ENCODE measurements at regions not wholly inside any gene's neighbourhood (a gene's known extent, or its start where the extent isn't known, plus 50 kb on each side); places are given as distances from the start of the nearest gene placed in this dataset.

- ChIA-PET RAD21 (ENCODE audit: unreplicated experiment) (interaction anchor here (0.9 kb wide), 1 partner anchor 12 kb away, joined by 3 read pairs; no protein-coding TSS in a partner anchor), SMC1A (ENCODE audit: uncharacterized antibody, unreplicated experiment) (interaction anchor here (4.6 kb wide), 1 partner anchor 12 kb away, joined by 31 read pairs; no protein-coding TSS in a partner anchor), CTCF (no interaction called here), POLR2A (no interaction called here)
- no peak for DNase-seq (ENCODE audit: low read depth, low spot score)
- no peaks in the 10 kb centered on the region for H3K4me1 ChIP-seq (ENCODE audit: control insufficient read depth, insufficient read depth, low read length)
- H3K27me3 ChIP-seq (replicated peaks in 1 of 2; ENCODE audit: control insufficient read depth in 2 of 2, insufficient read depth in 2 of 2, low read length in 1 of 2): no peaks in the 10 kb centered on the region
- H3K27ac ChIP-seq (ENCODE audit: control insufficient read depth, insufficient read depth): no peak overlapping the region
- H3K9ac ChIP-seq (ENCODE audit: control insufficient read depth, insufficient read depth, low read length): no peak overlapping the region
- no peak for FAIRE-seq
- intact Hi-C loops (cut with micrococcal nuclease; ENCODE audit: unreplicated experiment): no loop called here
- H3K36me3 ChIP-seq (ENCODE audit: control insufficient read depth in 2 of 2, insufficient read depth in 2 of 2, low read length in 1 of 2): no peaks in the 10 kb centered on the region
- TF ChIP-seq MTA2 (IDR thresholded peaks at IDR 0.05; ENCODE audit: low read depth) (no peak), IKZF2 (IDR thresholded peaks at IDR 0.05) (no peak), EED (IDR thresholded peaks at IDR 0.05; ENCODE audit: low read depth) (no peak), PBX3 (IDR thresholded peaks at IDR 0.05; ENCODE audit: insufficient replicate concordance, low read depth, low read length) (no peak), CEBPB (IDR thresholded peaks at IDR 0.05; ENCODE audit: borderline replicate concordance in 1 of 2, low read depth in 2 of 2, low read length in 2 of 2) (no peak)
- in situ Hi-C loops (cut with MboI): no loop called here
- H3K4me2 ChIP-seq (ENCODE audit: control insufficient read depth, insufficient read depth): no peak overlapping the region
- no TSS peak for BruUV-seq (replicated peaks)
- no peak overlapping the region for H3K4me3 ChIP-seq
- no peak for ATAC-seq
- no peaks in the 10 kb centered on the region for H3K79me2 ChIP-seq (ENCODE audit: control insufficient read depth, insufficient read depth, low read length)
- H3K9me3 ChIP-seq (replicated peaks; ENCODE audit: control insufficient read depth, insufficient read depth, low read length): no peaks in the 10 kb centered on the region
- H4K20me1 ChIP-seq (ENCODE audit: control insufficient read depth, insufficient read depth): no peaks in the 10 kb centered on the region
- H2AFZ ChIP-seq (ENCODE audit: control insufficient read depth, low read depth, low read length): no peak overlapping the region
Measured at GRCh38 chr6:68240726-68241125, 394.4 kb upstream of the ADGRB3 start.

GRCh38 chr6:68239034-68239433 is 396.0 kb upstream of the ADGRB3 start:
- no peaks in the 10 kb centered on the region for H3K36me3 ChIP-seq (ENCODE audit: control insufficient read depth in 2 of 2, insufficient read depth in 2 of 2, low read length in 1 of 2)
- ChIA-PET CTCF (interaction anchor here (1.3 to 3.3 kb wide), 3 partner anchors 13 to 16 kb away, joined by 3 to 25 read pairs (median 3); no protein-coding TSS in a partner anchor), POLR2A (no interaction called here), SMC1A (ENCODE audit: uncharacterized antibody, unreplicated experiment) (interaction anchor here (1.7 to 4.6 kb wide), 5 partner anchors 8 to 45 kb away, joined by 3 to 31 read pairs (median 9); no protein-coding TSS in a partner anchor), RAD21 (ENCODE audit: unreplicated experiment) (interaction anchor here (1.4 to 2.5 kb wide), 5 partner anchors 9 to 75 kb away, joined by 3 to 15 read pairs (median 7); no protein-coding TSS in a partner anchor)
- no TSS peak for BruUV-seq (replicated peaks)
- H3K27me3 ChIP-seq (replicated peaks in 1 of 2; ENCODE audit: control insufficient read depth in 2 of 2, insufficient read depth in 2 of 2, low read length in 1 of 2): no peaks in the 10 kb centered on the region
- intact Hi-C loops (cut with micrococcal nuclease; ENCODE audit: unreplicated experiment): loop anchor here (5.0 kb wide), 1 partner anchor 82 kb away; no protein-coding TSS in a partner anchor
- H3K79me2 ChIP-seq (ENCODE audit: control insufficient read depth, insufficient read depth, low read length): no peaks in the 10 kb centered on the region
- no peaks in the 10 kb centered on the region for H3K9me3 ChIP-seq (replicated peaks; ENCODE audit: control insufficient read depth, insufficient read depth, low read length)
- in situ Hi-C loops (cut with MboI): no loop called here
- H3K4me3 ChIP-seq: no peak overlapping the region
- WGBS (ENCODE audit: insufficient coverage, insufficient replicate concordance, low lambda C conversion rate, missing lambda C conversion rate): 12% methylated on average over 2 of the region's 2 CpGs
- H3K4me2 ChIP-seq (ENCODE audit: control insufficient read depth, insufficient read depth): no peak overlapping the region
- H3K9ac ChIP-seq (ENCODE audit: control insufficient read depth, insufficient read depth, low read length): no peak overlapping the region
- H2AFZ ChIP-seq (ENCODE audit: control insufficient read depth, low read depth, low read length): no peak overlapping the region
- no peak overlapping the region for H3K27ac ChIP-seq (ENCODE audit: control insufficient read depth, insufficient read depth)
- ATAC-seq (peak; percentile 37; the same call in 2 of the 3 replicates), DNase-seq (ENCODE audit: low read depth, low spot score) (no peak), FAIRE-seq (no peak)
- no peaks in the 10 kb centered on the region for H3K4me1 ChIP-seq (ENCODE audit: control insufficient read depth, insufficient read depth, low read length)
- H4K20me1 ChIP-seq (ENCODE audit: control insufficient read depth, insufficient read depth): no peaks in the 10 kb centered on the region
- TF ChIP-seq CBFB (IDR thresholded peaks at IDR 0.05; ENCODE audit: low read depth) (no peak), ZNF24 (IDR thresholded peaks at IDR 0.05) (no peak), HDAC6 (IDR thresholded peaks at IDR 0.05; ENCODE audit: unreplicated experiment) (no peak), ZNF687 (IDR thresholded peaks at IDR 0.05) (no peak), NFYB (IDR thresholded peaks at IDR 0.05; ENCODE audit: insufficient read depth, low read depth, low read length) (no peak)
